HepG2 (cell line): ENCODE measurements at regions not wholly inside any gene's neighbourhood (a gene's known extent, or its start where the extent isn't known, plus 50 kb on each side); places are given as distances from the start of the nearest gene placed in this dataset.
"Not testable (repeated sequence)": the region's sequence is repeated elsewhere in the genome, so short reads cannot be mapped to it uniquely, and the experiment has no call there.

Source experiments
- CTCF ChIP-seq: sonication (generic); formaldehyde crosslinking; IDR thresholded peaks from 2 replicates; pipeline ENCODE4 v1.5.0; 2020; ENCODE audit warnings: mild to moderate bottlenecking, missing genetic modification reagents, moderate library complexity
- MXI1 ChIP-seq: IDR thresholded peaks from 3 replicates; pipeline ENCODE4 v1.6.1; 2012; ENCODE audit warnings: low read depth, low read length, inconsistent platforms, borderline replicate concordance
- NFRKB ChIP-seq: fragments of 450-650 bp; IDR thresholded peaks from 2 replicates; pipeline ENCODE4 v1.6.1; 2017
- PTBP1 ChIP-seq: fragments of 200-400 bp; formaldehyde crosslinking; IDR thresholded peaks from 2 replicates; pipeline ENCODE4 v1.6.1; 2018; ENCODE audit warnings: low read length, low read depth; ENCODE audit not compliant: poor library complexity, severe bottlenecking
- RARA ChIP-seq: IDR thresholded peaks from 2 replicates; pipeline ENCODE4 v1.6.1; 2016; ENCODE audit warnings: missing genetic modification reagents, missing compliant biosample characterization
- SMC3 ChIP-seq: IDR thresholded peaks from 2 replicates; pipeline ENCODE4 v1.6.1; 2011; ENCODE audit warnings: low read length, improper control_type of control experiment
- STAT5B ChIP-seq: sonication (generic); formaldehyde crosslinking; IDR thresholded peaks from 2 replicates; pipeline ENCODE4 v1.4.0; 2020; ENCODE audit warnings: missing genetic modification reagents
- XRCC5 ChIP-seq: fragments of 200-400 bp; formaldehyde crosslinking; optimal IDR thresholded peaks from 2 replicates; pipeline ENCODE3; 2017; ENCODE audit warnings: mild to moderate bottlenecking, low read length
- ZBTB1 ChIP-seq: sonication (generic); formaldehyde crosslinking; IDR thresholded peaks from 2 replicates; pipeline ENCODE4 v1.4.0; 2020; ENCODE audit warnings: missing genetic modification reagents, borderline replicate concordance
- ZNF639 ChIP-seq: conservative IDR thresholded peaks from 2 replicates; pipeline ENCODE4 v1.6.1; 2018; ENCODE audit warnings: missing genetic modification reagents

GRCh38 chr1:161451698-161452348 is 53.4 kb upstream of the FCGR2A start:
- TF ChIP-seq MXI1; XRCC5; ZBTB1 (CRISPR knock-in tag); RARA (CRISPR knock-in tag); CTCF (CRISPR knock-in tag); STAT5B; NFRKB; PTBP1; SMC3; ZNF639 (CRISPR knock-in tag): not testable (repeated sequence)
